LNCaP clone FGC (cell line): ENCODE measurements at regions not wholly inside any gene's neighbourhood (a gene's known extent, or its start where the extent isn't known, plus 50 kb on each side); places are given as distances from the start of the nearest gene placed in this dataset.

ENCODE experiments used
- DNase-seq: peaks from one replicate; pipeline ENCODE4 v3.0.0-alpha.2; 2011; ENCODE audit warnings: low read depth
- H3K4me3 ChIP-seq: 2 replicates; pipeline ENCODE4 v1.5.1; 2011; ENCODE audit warnings: mild to moderate bottlenecking, low read depth, low read length, control low read depth
- CTCF ChIP-seq: IDR thresholded peaks from 2 replicates; pipeline ENCODE4 v1.5.1; 2012; ENCODE audit warnings: mild to moderate bottlenecking; ENCODE audit not compliant: control insufficient read depth, insufficient read depth; ENCODE audit errors: extremely low read depth

GRCh38 chr12:47412601-47413236, 293.1 kb downstream of the RPAP3 start:
- no peak for DNase-seq
- no peak for TF ChIP-seq CTCF
- no peak overlapping the region for H3K4me3 ChIP-seq

- no peak for TF ChIP-seq CTCF
- H3K4me3 ChIP-seq = no peak overlapping the region
- DNase-seq = no peak
Measured at GRCh38 chr12:47411966-47412365, 293.9 kb downstream of the RPAP3 start.

- no peak overlapping the region for H3K4me3 ChIP-seq
- DNase-seq = no peak
- TF ChIP-seq CTCF = no peak
Measured at GRCh38 chr12:47410862-47411261, 295.0 kb downstream of the RPAP3 start.

GRCh38 chr12:47410383-47410782, 295.4 kb downstream of the RPAP3 start:
- no peak overlapping the region for H3K4me3 ChIP-seq
- TF ChIP-seq CTCF = no peak
- DNase-seq = no peak

DNA sequence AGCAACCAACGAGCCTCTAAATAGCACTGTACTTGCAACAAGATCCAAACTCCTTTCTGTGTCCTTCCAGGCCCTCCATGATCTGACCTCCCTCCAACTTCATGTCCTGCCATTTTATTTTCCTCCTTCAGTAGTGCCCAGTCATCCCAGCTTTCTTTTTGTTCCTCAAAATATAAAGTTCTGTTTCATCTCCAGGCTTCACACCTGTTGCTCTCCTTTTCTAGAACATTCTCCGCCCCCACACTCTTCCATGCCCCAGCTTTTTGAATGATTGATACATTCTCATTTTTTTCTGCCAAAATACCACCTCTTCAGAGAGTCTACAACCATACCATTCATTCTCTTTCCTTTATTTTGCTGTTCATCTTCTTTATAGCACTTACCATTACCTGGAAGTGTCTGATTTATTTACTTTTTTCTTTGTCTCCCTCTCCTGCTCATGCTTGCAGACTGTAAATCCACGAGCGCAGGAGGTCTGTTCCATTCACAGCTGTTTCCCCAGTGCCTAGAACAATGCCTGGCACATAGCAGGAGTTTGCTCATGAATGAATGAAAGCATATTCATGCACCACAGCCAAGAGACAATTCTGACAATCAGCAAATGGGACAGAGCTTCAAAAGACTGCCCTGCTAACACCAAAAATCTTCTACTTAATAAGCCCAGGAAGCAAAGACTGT, 296.4 kb downstream of the RPAP3 start:
- DNase-seq = no peak
- no peak for TF ChIP-seq CTCF
- no peak overlapping the region for H3K4me3 ChIP-seq

DNA sequence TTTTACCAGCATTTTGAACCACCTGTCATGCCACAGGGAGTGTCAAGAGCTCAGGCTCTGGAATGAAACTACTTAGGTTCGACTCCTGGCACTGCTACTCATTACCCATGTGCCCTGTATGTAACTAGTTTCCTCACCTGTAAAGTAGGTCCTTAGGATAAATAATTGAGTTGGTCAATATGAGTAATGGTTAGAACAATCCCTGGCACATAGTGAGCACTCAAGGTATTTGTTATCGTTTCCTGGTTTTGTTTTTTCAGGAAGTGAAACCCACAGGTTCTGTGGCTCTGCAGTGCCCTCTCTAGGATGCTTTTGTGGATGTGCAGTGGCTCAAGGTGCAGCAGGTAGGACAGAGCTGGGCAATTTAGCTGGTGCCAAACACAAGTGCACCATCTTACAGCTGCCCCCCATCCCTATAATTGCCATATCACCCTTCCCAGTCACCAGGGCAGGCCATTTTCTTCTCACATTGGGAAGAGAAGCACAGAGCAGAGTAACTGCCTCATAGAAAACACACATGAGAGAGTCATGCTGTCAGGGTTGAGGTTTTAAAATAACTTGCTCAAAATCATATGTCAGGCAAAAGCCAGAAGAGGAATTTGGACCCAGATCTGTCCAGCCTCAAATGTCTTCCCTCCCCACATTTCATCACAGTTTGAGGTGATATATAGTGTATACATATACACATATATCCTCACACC, 297.5 kb downstream of the RPAP3 start:
- TF ChIP-seq CTCF = peak; percentile 43
- no peak overlapping the region for H3K4me3 ChIP-seq
- peak; percentile 30 for DNase-seq
